GM06990 (cell line): ENCODE measurements at regions not wholly inside any gene's neighbourhood (a gene's known extent, or its start where the extent isn't known, plus 50 kb on each side); places are given as distances from the start of the nearest gene placed in this dataset.
"Not testable (repeated sequence)": the region's sequence is repeated elsewhere in the genome, so short reads cannot be mapped to it uniquely, and the experiment has no call there.

ENCODE experiments used
- DNase-seq: peaks from one replicate; pipeline ENCODE4 v3.0.0-alpha.2; 2011; ENCODE audit not compliant: insufficient read length; ENCODE audit errors: extremely low read depth
- H3K27me3 ChIP-seq: replicated peaks from 2 replicates; pipeline ENCODE4 v1.6.0; 2011; ENCODE audit warnings: low read length; ENCODE audit not compliant: control insufficient read depth, insufficient read depth
- H3K36me3 ChIP-seq: 2 replicates; pipeline ENCODE4 v1.5.1; 2011; ENCODE audit warnings: low read length; ENCODE audit not compliant: control insufficient read depth, insufficient read depth
- H3K4me3 ChIP-seq: replicated peaks from 2 replicates; pipeline ENCODE4 v1.5.1; 2011; ENCODE audit warnings: low read depth, mild to moderate bottlenecking, control low read depth, low read length
- TF ChIP-seq, protein P1 (sequence below): IDR thresholded peaks from 2 replicates; pipeline ENCODE4 v1.5.1; 2011; ENCODE audit warnings: low read length, control low read depth, mild to moderate bottlenecking, inconsistent platforms; ENCODE audit not compliant: insufficient read depth, poor library complexity, severe bottlenecking

DNA sequence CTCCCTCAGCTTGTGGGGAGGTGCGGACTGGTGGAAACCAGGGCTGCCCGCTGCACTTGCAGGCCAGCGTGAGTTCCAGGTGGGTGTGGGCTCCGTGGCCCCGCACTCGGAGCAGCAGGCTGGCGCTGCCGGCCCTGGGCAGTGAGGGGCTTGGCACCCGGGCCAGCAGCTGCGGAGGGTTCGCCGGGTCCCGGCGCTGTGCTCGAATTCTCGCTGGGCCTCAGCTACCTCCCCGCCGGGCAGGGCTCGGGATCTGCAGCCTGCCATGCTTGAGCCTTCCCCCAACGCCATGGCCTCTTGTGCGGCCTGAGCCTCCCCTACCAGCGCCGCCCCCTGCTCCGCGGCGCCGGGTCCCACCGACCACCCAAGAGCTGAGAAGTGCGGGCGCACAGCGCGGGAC, 71.6 kb upstream of the ADGRL1 start:
- H3K27me3 ChIP-seq, result no peaks in the 10 kb centered on the region

DNA sequence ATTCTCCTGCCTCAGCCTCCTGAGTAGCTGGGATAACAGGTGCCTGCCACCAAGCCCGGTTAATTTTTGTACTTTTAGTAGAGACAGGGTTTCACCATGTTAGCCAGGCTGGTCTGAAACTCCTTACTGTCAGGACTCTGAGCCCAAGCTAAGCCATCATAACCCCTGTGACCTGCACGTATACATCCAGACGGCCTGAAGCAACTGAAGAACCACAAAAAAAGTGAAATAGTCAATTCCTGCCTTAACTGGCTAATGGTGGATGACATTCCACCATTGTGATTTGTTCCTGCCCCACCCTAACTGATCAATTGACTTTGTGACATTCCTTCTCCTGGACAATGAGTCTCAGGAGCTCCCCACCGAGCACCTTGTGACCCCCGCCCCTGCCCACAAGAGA, 69.9 kb upstream of the ADGRL1 start:
- H3K27me3 ChIP-seq, DNase-seq, H3K4me3 ChIP-seq, H3K36me3 ChIP-seq: not testable (repeated sequence)

More for the DNA sequence above, 71.6 kb upstream of the ADGRL1 start:
- H3K36me3 ChIP-seq, result no peaks in the 10 kb centered on the region
- no peak for DNase-seq
- no peak overlapping the region for H3K4me3 ChIP-seq
- TF ChIP-seq, protein P1, sequence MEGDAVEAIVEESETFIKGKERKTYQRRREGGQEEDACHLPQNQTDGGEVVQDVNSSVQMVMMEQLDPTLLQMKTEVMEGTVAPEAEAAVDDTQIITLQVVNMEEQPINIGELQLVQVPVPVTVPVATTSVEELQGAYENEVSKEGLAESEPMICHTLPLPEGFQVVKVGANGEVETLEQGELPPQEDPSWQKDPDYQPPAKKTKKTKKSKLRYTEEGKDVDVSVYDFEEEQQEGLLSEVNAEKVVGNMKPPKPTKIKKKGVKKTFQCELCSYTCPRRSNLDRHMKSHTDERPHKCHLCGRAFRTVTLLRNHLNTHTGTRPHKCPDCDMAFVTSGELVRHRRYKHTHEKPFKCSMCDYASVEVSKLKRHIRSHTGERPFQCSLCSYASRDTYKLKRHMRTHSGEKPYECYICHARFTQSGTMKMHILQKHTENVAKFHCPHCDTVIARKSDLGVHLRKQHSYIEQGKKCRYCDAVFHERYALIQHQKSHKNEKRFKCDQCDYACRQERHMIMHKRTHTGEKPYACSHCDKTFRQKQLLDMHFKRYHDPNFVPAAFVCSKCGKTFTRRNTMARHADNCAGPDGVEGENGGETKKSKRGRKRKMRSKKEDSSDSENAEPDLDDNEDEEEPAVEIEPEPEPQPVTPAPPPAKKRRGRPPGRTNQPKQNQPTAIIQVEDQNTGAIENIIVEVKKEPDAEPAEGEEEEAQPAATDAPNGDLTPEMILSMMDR, result no peak

DNA sequence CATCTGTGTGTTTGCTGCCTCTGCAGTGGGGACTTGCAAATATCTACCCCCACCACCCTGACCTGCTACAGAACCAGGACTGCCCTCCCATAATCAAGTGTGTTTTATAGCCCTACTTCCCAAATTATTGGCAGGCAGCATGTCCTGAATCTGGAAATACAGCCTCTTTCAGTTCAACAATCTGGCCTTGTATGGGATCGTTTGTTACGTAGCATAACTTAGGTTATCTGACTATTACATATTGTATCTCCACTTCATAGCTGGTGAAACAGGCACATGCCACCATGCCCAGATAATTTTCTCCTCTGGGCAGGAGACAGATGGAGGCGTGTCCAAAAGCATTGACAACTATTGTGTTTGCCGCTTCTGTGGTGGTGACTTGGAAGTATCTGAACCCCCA, 66.7 kb upstream of the ADGRL1 start:
- TF ChIP-seq, protein P1, result no peak
- Histone ChIP-seq H3K36me3 (no peaks in the 10 kb centered on the region), H3K27me3 (no peaks in the 10 kb centered on the region), H3K4me3 (no peak overlapping the region)
- DNase-seq, result no peak

DNA sequence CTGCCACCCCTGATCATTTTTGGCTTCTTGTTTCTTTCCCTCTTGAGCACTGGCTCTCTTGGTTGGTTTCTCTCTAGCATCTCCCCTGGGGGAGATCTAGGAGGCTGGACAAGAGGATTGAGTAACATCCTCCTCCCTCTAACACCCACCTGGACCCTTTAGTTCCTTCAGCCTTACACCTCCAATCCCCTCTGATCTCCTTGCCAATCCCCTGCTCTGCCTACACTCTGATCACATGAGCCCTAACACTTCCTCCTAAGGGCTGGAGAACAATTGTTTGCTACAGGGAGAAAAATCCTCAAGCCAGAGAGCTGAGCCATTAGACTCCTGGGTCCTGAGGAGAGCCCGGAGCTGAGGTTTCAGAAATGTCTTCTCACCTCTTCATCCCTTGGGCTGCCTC, 65.9 kb upstream of the ADGRL1 start:
- Histone ChIP-seq H3K36me3 (no peaks in the 10 kb centered on the region), H3K4me3 (no peak overlapping the region), H3K27me3 (no peaks in the 10 kb centered on the region)
- TF ChIP-seq, protein P1, result no peak
- no peak for DNase-seq

DNA sequence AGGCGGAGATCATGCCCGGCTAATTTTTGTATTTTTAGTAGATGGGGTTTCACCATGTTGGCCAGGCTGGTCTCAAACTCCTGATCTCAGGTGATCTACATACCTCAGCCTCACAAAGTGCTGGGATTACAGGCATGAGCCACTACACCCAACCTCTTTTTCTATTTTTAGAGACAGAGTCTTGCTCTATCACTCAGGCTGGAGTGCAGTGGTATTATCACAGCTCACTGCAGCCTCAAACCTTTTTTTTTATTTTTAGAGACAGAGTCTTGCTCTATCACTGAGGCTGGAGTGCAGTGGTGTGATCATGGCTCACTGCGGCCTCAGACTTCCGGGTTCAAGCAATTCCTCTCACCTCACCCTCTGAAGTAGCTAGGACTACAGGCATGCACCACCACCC, 64.6 kb upstream of the ADGRL1 start:
- not testable (repeated sequence) for H3K27me3 ChIP-seq, H3K36me3 ChIP-seq, H3K4me3 ChIP-seq, DNase-seq

DNA sequence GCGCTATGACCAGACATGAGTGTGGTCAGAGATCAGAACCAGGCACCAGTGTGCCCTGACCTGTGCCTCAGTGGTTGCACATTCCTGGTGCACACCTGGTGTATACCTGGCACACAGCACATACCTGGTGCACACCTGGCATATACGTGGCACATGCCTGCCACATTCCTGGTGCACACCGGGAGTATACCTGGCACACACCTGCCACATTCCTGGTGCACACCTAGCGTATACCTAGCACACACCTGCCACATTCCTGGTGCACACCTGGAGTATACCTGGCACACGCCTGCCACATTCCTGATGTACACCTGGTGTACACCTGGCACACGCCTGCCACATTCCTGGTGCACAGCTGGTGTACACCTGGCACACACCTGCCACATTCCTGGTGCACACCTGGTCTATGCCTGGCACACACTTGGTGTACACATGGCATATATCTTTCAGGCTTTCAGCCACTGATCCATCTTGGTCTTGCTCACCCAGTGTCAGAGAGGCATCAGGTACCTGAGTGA, 61.3 kb upstream of the ADGRL1 start:
- Histone ChIP-seq H3K27me3 (no peaks in the 10 kb centered on the region), H3K4me3 (no peak overlapping the region), H3K36me3 (no peaks in the 10 kb centered on the region)
- no peak for DNase-seq
- TF ChIP-seq, protein P1, result no peak

DNA sequence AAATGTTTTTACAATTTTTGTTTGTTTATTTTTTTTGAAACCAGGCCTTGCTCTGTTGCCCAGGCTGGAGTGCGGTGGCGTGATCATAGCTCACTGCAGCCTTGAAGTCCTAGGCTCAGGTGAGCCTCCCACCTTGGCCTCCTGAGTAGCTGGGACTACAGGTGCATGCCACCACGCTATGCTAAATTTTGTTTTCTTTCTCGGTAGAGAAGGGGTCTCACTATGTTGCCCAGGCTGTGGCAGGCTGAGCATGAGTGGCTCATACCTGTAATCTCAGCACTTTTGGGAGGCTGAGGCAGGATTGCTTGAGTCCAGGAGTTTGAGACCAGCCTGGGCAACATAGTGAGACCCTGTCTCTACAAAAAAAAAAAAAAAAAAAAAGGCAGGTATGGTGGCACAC, 60.2 kb upstream of the ADGRL1 start:
- H3K36me3 ChIP-seq, H3K27me3 ChIP-seq, H3K4me3 ChIP-seq, DNase-seq: not testable (repeated sequence)
